H9 (cell line): ENCODE measurements at regions not wholly inside any gene's neighbourhood (a gene's known extent, or its start where the extent isn't known, plus 50 kb on each side); places are given as distances from the start of the nearest gene placed in this dataset.

Experiments
- DNase-seq: peaks from one replicate; pipeline ENCODE4 v3.0.0-alpha.2; 2017
- H2AFZ ChIP-seq: one replicate; pipeline ENCODE4 v1.6.1; 2013; ENCODE audit warnings: mild to moderate bottlenecking, low read length, control low read depth, moderate library complexity
- H2AK5ac ChIP-seq: 2 replicates; pipeline ENCODE4 v1.6.1; 2013; ENCODE audit warnings: low read length, control low read depth, mixed read lengths; ENCODE audit not compliant: insufficient read length
- H2BK120ac ChIP-seq: one replicate; pipeline ENCODE4 v1.6.1; 2013; ENCODE audit warnings: low read depth, mild to moderate bottlenecking, low read length, control low read depth, inconsistent platforms; ENCODE audit not compliant: poor library complexity, severe bottlenecking
- H2BK12ac ChIP-seq: 2 replicates; pipeline ENCODE4 v1.6.1; 2013; ENCODE audit warnings: low read length, control low read depth, mixed read lengths, low read depth; ENCODE audit not compliant: insufficient read length
- H2BK15ac ChIP-seq: 2 replicates; pipeline ENCODE4 v1.6.1; 2013; ENCODE audit warnings: low read depth, low read length, control low read depth
- H2BK20ac ChIP-seq: one replicate; pipeline ENCODE4 v1.6.1; 2013; ENCODE audit warnings: low read depth, mild to moderate bottlenecking, low read length, control low read depth, inconsistent platforms; ENCODE audit not compliant: poor library complexity, severe bottlenecking
- H2BK5ac ChIP-seq: 2 replicates; pipeline ENCODE4 v1.6.1; 2013; ENCODE audit warnings: low read length, control low read depth, mixed read lengths; ENCODE audit not compliant: insufficient read length
- H3K14ac ChIP-seq: 2 replicates; pipeline ENCODE4 v1.6.1; 2013; ENCODE audit warnings: low read length, control low read depth; ENCODE audit not compliant: insufficient read depth
- H3K18ac ChIP-seq: 2 replicates; pipeline ENCODE4 v1.6.1; 2013; ENCODE audit warnings: low read depth, mild to moderate bottlenecking, mixed read lengths, low read length, control low read depth; ENCODE audit not compliant: insufficient read length
- H3K23ac ChIP-seq: 2 replicates; pipeline ENCODE4 v1.6.1; 2013; ENCODE audit warnings: low read length, control low read depth, mixed read lengths, low read depth; ENCODE audit not compliant: insufficient read length
- H3K23me2 ChIP-seq: 2 replicates; pipeline ENCODE4 v1.6.1; 2013; ENCODE audit warnings: low read depth, mild to moderate bottlenecking, mixed read lengths, low read length, control low read depth; ENCODE audit not compliant: insufficient read length, poor library complexity, severe bottlenecking
- H3K27ac ChIP-seq: 2 replicates; pipeline ENCODE4 v1.5.1; 2013; ENCODE audit warnings: low read length, control low read depth, mixed read lengths, low read depth; ENCODE audit not compliant: insufficient read length
- H3K27me3 ChIP-seq: 2 replicates; pipeline ENCODE4 v1.6.1; 2013; ENCODE audit warnings: low read length, control low read depth, inconsistent platforms; ENCODE audit not compliant: insufficient read depth
- H3K4ac ChIP-seq: 2 replicates; pipeline ENCODE4 v1.6.1; 2013; ENCODE audit warnings: low read depth, mild to moderate bottlenecking, control low read depth, inconsistent platforms, low read length, moderate library complexity
- H3K4me1 ChIP-seq: 2 replicates; pipeline ENCODE4 v1.6.1; 2013; ENCODE audit warnings: low read length, control low read depth, inconsistent platforms; ENCODE audit not compliant: insufficient read depth
- H3K4me2 ChIP-seq: 2 replicates; pipeline ENCODE4 v1.6.1; 2013; ENCODE audit warnings: low read length, control low read depth, mixed read lengths; ENCODE audit not compliant: insufficient read length, insufficient read depth
- H3K56ac ChIP-seq: 2 replicates; pipeline ENCODE4 v1.6.1; 2013; ENCODE audit warnings: low read depth, mild to moderate bottlenecking, mixed read lengths, low read length, control low read depth; ENCODE audit not compliant: insufficient read length
- H3K79me1 ChIP-seq: 2 replicates; pipeline ENCODE4 v1.6.1; 2013; ENCODE audit warnings: low read depth, mild to moderate bottlenecking, moderate library complexity, low read length, control low read depth, inconsistent platforms; ENCODE audit not compliant: insufficient read depth, poor library complexity, severe bottlenecking
- H3K79me2 ChIP-seq: 2 replicates; pipeline ENCODE4 v1.6.1; 2013; ENCODE audit warnings: low read length, control low read depth, inconsistent platforms; ENCODE audit not compliant: insufficient read depth
- H3K9ac ChIP-seq: 2 replicates; pipeline ENCODE4 v1.6.1; 2013; ENCODE audit warnings: low read length, control low read depth, mixed read lengths; ENCODE audit not compliant: insufficient read length; ENCODE audit errors: extremely low read depth
- H3K9me3 ChIP-seq: one replicate; pipeline ENCODE4 v1.6.1; 2013; ENCODE audit warnings: low read depth, low read length, inconsistent platforms; ENCODE audit not compliant: control insufficient read depth
- H3T11ph ChIP-seq: one replicate; pipeline ENCODE4 v1.6.1; 2013; ENCODE audit warnings: mild to moderate bottlenecking, low read length, control low read depth, inconsistent platforms
- H4K20me1 ChIP-seq: one replicate; pipeline ENCODE4 v1.6.1; 2013; ENCODE audit not compliant: control insufficient read depth, insufficient read length, insufficient read depth
- H4K5ac ChIP-seq: 2 replicates; pipeline ENCODE4 v1.6.1; 2013; ENCODE audit warnings: low read depth, mild to moderate bottlenecking, mixed read lengths, low read length, control low read depth; ENCODE audit not compliant: insufficient read length
- H4K8ac ChIP-seq: replicated peaks from 2 replicates; pipeline ENCODE4 v1.6.1; 2013; ENCODE audit warnings: low read length, control low read depth, mixed read lengths, low read depth; ENCODE audit not compliant: insufficient read length
- H4K91ac ChIP-seq: 2 replicates; pipeline ENCODE4 v1.6.1; 2013; ENCODE audit warnings: low read depth, mild to moderate bottlenecking, moderate library complexity, mixed read lengths, low read length, control low read depth; ENCODE audit not compliant: insufficient read length
- H3K27ac Mint-ChIP-seq, 3 experiments: 2 replicates in 2 of 3; 3 replicates in 1 of 3; pipeline ENCODE4 v1.8.0; 2020 to 2021; ENCODE audit warnings: mixed read lengths in 3 of 3, mild to moderate bottlenecking in 1 of 3, moderate library complexity in 1 of 3
- H3K27me3 Mint-ChIP-seq: 2 replicates; pipeline ENCODE4 v1.8.0; 2021; ENCODE audit warnings: low read depth, mild to moderate bottlenecking, moderate library complexity, mixed read lengths
- H3K36me3 Mint-ChIP-seq, 3 experiments: 2 replicates in 2 of 3; 3 replicates in 1 of 3; pipeline ENCODE4 v1.8.0; 2020 to 2021; ENCODE audit warnings: low read depth in 3 of 3, mixed read lengths in 3 of 3; ENCODE audit not compliant: insufficient read depth in 1 of 3
- H3K4me1 Mint-ChIP-seq, 2 experiments: 2 replicates each; pipeline ENCODE4 v1.8.0; 2020; ENCODE audit warnings: mixed read lengths in 2 of 2
- H3K4me3 Mint-ChIP-seq, 2 experiments: 2 replicates in 1 of 2; 3 replicates in 1 of 2; pipeline ENCODE4 v1.8.0; 2020 to 2021; ENCODE audit warnings: mild to moderate bottlenecking in 2 of 2, mixed read lengths in 2 of 2, moderate library complexity in 1 of 2
- H3K9me3 Mint-ChIP-seq, 2 experiments: 2 replicates in 1 of 2; 3 replicates in 1 of 2; pipeline ENCODE4 v1.8.0; 2020; ENCODE audit warnings: mild to moderate bottlenecking in 2 of 2, mixed read lengths in 2 of 2, moderate library complexity in 1 of 2
- WGBS: extraction: QIAGEN DNeasy Blood & Tissue Kit; methylation state at CpG from one replicate; pipeline ENCODE4 v1.1.7; 2013; ENCODE audit warnings: missing lambda C conversion rate, low lambda C conversion rate, mixed read lengths; ENCODE audit not compliant: insufficient read length; ENCODE audit errors: extremely low coverage; 5-methylcytosine and 5-hydroxymethylcytosine counted together
- TF ChIP-seq, protein P1 (sequence below): fragments of 200-600 bp; sonication (generic); conservative IDR thresholded peaks from 3 replicates; pipeline ENCODE4 v1.8.0; 2021; ENCODE audit warnings: antibody characterized with exemption, mild to moderate bottlenecking

DNA sequence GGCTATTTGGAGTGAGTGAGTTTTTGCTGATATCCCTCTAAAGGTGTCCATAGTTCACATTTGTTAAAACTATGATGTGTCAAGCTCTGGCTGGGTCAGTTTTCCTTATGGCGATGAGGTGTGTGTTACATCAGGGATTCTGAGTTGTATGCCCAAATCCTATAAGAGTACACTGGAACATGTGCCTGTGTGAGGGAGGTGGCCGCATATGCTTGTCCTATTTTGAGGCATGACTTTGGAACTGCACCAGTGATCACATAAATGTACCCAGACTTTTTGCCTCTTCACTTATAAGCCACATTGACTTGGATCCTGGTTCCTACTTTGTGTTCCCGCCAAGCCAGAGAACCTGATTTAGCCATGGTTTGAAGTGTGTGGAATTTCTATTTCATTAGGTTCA, 140.3 kb upstream of the RXFP2 start:
- Histone ChIP-seq H2BK20ac (no peak overlapping the region), H3K23me2 (no peaks in the 10 kb centered on the region), H2BK15ac (no peak overlapping the region), H3K14ac (no peak overlapping the region), H4K8ac (no peak overlapping the region), H4K91ac (no peak overlapping the region), H4K20me1 (no peaks in the 10 kb centered on the region), H3K27me3 (no peaks in the 10 kb centered on the region), H3K4ac (no peak overlapping the region), H2BK5ac (no peak overlapping the region), H3T11ph (no peak overlapping the region), H3K4me2 (no peak overlapping the region), H3K23ac (no peak overlapping the region), H3K27ac (no peak overlapping the region), H2AFZ (no peak overlapping the region), H3K9ac (no peak overlapping the region), H2BK120ac (no peak overlapping the region), H3K79me1 (no peaks in the 10 kb centered on the region), H3K9me3 (no peaks in the 10 kb centered on the region), H3K79me2 (no peaks in the 10 kb centered on the region), H4K5ac (no peak overlapping the region), H3K56ac (no peak overlapping the region), H2AK5ac (no peak overlapping the region), H3K18ac (no peak overlapping the region), H2BK12ac (no peak overlapping the region), H3K4me1 (no peaks in the 10 kb centered on the region)
- Mint-ChIP-seq H3K4me3 (no peak overlapping the region), H3K27me3 (no peaks in the 10 kb centered on the region), H3K36me3 (no peaks in the 10 kb centered on the region), H3K4me1 (peaks cover 0 to 3% of the 10 kb centered on the region in 2 experiments; a peak in 1 of 4 replicates), H3K27ac (no peak overlapping the region), H3K9me3 (no peaks in the 10 kb centered on the region)
- no peak for DNase-seq
- TF ChIP-seq, protein P1, sequence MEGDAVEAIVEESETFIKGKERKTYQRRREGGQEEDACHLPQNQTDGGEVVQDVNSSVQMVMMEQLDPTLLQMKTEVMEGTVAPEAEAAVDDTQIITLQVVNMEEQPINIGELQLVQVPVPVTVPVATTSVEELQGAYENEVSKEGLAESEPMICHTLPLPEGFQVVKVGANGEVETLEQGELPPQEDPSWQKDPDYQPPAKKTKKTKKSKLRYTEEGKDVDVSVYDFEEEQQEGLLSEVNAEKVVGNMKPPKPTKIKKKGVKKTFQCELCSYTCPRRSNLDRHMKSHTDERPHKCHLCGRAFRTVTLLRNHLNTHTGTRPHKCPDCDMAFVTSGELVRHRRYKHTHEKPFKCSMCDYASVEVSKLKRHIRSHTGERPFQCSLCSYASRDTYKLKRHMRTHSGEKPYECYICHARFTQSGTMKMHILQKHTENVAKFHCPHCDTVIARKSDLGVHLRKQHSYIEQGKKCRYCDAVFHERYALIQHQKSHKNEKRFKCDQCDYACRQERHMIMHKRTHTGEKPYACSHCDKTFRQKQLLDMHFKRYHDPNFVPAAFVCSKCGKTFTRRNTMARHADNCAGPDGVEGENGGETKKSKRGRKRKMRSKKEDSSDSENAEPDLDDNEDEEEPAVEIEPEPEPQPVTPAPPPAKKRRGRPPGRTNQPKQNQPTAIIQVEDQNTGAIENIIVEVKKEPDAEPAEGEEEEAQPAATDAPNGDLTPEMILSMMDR, result no peak
- WGBS, result no CpG with 5 or more reads among the region's 3 CpGs
